BLaER1 treated with 17β-estradiol and CSF1 and Interleukin-3, amounts not matched to agents 10 nM and 100 nM (cell line): ENCODE measurements at regions not wholly inside any gene's neighbourhood (a gene's known extent, or its start where the extent isn't known, plus 50 kb on each side); places are given as distances from the start of the nearest gene placed in this dataset.
"Not testable (repeated sequence)": the region's sequence is repeated elsewhere in the genome, so short reads cannot be mapped to it uniquely, and the experiment has no call there.

Experiments used
- H3K27ac ChIP-seq, 11 experiments: shearing (Covaris generic); formaldehyde crosslinking; 2 replicates each; pipeline ENCODE4 v1.8.1; 2022
- H3K27me3 ChIP-seq, 11 experiments: shearing (Covaris generic); formaldehyde crosslinking; 2 replicates each; pipeline ENCODE4 v1.8.1; 2022
- H3K36me3 ChIP-seq, 11 experiments: shearing (Covaris generic); formaldehyde crosslinking; 2 replicates each; pipeline ENCODE4 v1.8.1; 2022
- H3K4me1 ChIP-seq, 10 experiments: shearing (Covaris generic); formaldehyde crosslinking; 2 replicates each; pipeline ENCODE4 v1.8.1; 2022
- H3K4me2 ChIP-seq, 11 experiments: shearing (Covaris generic); formaldehyde crosslinking; 2 replicates each; pipeline ENCODE4 v1.8.1; 2022
- H3K4me3 ChIP-seq, 10 experiments: shearing (Covaris generic); formaldehyde crosslinking; 2 replicates each; pipeline ENCODE4 v1.8.1; 2022
- H3K9ac ChIP-seq, 11 experiments: shearing (Covaris generic); formaldehyde crosslinking; 2 replicates each; pipeline ENCODE4 v1.8.1; 2022
- H3K9me3 ChIP-seq, 11 experiments: shearing (Covaris generic); formaldehyde crosslinking; replicated peaks in 1 of 11; 2 replicates each; pipeline ENCODE4 v1.8.1; 2022
- H4K20me1 ChIP-seq, 11 experiments: shearing (Covaris generic); formaldehyde crosslinking; 2 replicates each; pipeline ENCODE4 v1.8.1; 2022
- Cebpa-rat ChIP-seq, 11 experiments: shearing (Covaris generic); IDR thresholded peaks; 2 replicates each; pipeline ENCODE4 v1.8.1; 2022

DNA sequence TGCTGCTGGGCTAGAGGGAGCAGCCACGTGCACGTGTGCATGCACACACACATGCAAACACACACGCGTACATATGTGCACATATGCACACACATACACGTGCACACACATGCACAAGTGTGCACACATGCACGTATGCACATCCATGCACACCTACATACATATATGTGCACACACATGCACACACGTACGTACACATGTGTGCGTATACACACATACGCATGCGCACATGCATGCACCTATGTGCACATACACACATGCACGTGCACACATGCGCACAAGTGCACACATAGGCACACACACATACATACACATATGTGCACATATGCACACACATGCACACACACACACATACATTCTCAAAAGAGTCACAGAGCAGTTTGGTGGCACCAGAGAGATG lies 85.9 kb upstream of the SLC25A33 start:
- H3K9ac ChIP-seq, result no peak overlapping the region
- TF ChIP-seq Cebpa-rat (IDR thresholded peaks at IDR 0.05), result no peak
- no peaks in the 10 kb centered on the region for H3K9me3 ChIP-seq
- no peaks in the 10 kb centered on the region; a peak in 1 of 22 replicates for H4K20me1 ChIP-seq
- H3K4me1 ChIP-seq, result peaks cover 7 to 71% (median 49%) of the 10 kb centered on the region in 10 experiments
- no peak overlapping the region for H3K27ac ChIP-seq
- no peaks in the 10 kb centered on the region for H3K36me3 ChIP-seq
- H3K4me2 ChIP-seq, result peak overlapping the region in 8 of 11 experiments; percentile 27 to 71 (median 54); a peak in 16 of 22 replicates
- H3K4me3 ChIP-seq, result no peak overlapping the region
- H3K27me3 ChIP-seq, result no peaks in the 10 kb centered on the region

DNA sequence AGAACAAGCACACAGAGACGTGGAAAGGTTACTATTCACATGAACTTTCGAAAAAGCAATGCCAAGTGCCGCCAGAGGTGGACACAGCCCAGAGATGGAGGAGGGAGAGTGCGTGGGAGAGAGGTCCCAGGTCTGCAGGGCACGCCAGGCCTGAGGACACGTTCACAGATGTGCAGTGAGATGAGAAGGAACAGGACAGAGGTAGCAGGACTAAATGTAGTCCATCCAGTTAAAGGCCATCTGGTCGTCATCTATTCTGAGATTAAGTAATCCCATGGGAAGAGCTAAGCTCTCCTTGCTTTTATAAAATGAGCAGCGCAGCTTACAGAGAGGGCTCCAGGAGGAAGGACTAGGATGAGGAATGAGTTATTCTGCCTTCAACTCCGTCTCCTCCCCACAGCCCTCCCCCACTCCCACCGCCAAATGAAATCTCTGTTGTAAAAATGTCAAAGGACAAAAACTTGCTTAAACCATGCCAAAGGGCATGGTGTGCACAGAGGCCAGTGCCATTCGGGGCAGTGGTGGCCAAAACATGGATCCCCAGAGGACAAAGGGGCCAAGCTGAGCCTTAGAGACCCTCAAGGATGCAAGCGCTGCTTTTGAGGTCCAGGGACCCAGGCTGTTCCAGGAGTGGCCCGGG lies 85.4 kb upstream of the SLC25A33 start:
- 0 out of 22 replicates have a peak overlapping the region, but pooled peaks of 1 of the 11 experiments have one; percentile 7 for H3K9ac ChIP-seq
- H4K20me1 ChIP-seq, result no peaks in the 10 kb centered on the region; a peak in 1 of 22 replicates
- H3K27ac ChIP-seq, result no peak overlapping the region
- no peaks in the 10 kb centered on the region for H3K9me3 ChIP-seq
- peaks cover 2 to 66% (median 44%) of the 10 kb centered on the region in 10 experiments for H3K4me1 ChIP-seq
- no peaks in the 10 kb centered on the region for H3K36me3 ChIP-seq
- peak overlapping the region in 9 of 11 experiments; percentile 12 to 71 (median 49); a peak in 17 of 22 replicates for H3K4me2 ChIP-seq
- no peak for TF ChIP-seq Cebpa-rat (IDR thresholded peaks at IDR 0.05)
- H3K4me3 ChIP-seq, result no peak overlapping the region
- H3K27me3 ChIP-seq, result no peaks in the 10 kb centered on the region

DNA sequence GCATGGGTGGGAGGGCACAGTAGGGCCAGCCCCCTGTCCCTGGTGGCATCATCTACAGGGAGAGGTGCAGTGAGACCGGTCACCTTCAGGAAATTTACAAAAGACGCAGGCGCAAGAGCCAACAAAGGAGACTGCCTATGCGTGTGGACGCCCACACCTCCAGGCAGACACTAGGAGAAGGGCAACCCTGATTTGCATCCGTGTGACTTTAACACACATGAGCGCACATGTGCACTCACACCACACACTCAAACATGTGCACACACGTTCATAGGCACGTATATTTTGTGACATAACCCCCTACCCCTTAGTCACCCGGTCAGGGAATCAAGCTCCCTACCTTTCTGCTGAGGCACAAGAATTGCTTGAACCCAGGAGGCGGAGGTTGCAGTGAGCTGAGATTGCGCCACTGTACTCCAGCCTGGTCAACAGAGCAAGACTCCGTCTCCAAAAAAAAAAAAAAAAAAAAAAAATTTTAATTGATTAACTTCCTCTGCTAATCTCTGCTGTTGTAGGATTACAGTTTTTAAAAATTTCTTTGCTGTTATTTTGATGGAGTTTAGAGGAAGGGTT lies 84.7 kb upstream of the SLC25A33 start:
- 0 out of 22 replicates have a peak overlapping the region, but pooled peaks of 1 of the 11 experiments have one; percentile 7 for H3K9ac ChIP-seq
- TF ChIP-seq Cebpa-rat (IDR thresholded peaks at IDR 0.05), result peak in 1 of 11 experiments; percentile 27; a peak in 1 of 22 replicates
- H3K27ac ChIP-seq, result no peak overlapping the region
- no peaks in the 10 kb centered on the region; a peak in 1 of 22 replicates for H4K20me1 ChIP-seq
- H3K36me3 ChIP-seq, result no peaks in the 10 kb centered on the region
- no peaks in the 10 kb centered on the region for H3K27me3 ChIP-seq
- H3K4me2 ChIP-seq, result peak overlapping the region in 9 of 11 experiments; percentile 12 to 71 (median 49); a peak in 17 of 22 replicates
- H3K9me3 ChIP-seq, result no peaks in the 10 kb centered on the region
- no peak overlapping the region for H3K4me3 ChIP-seq
- peaks cover 0 to 59% (median 37%) of the 10 kb centered on the region in 10 experiments; a peak in 17 of 20 replicates for H3K4me1 ChIP-seq

DNA sequence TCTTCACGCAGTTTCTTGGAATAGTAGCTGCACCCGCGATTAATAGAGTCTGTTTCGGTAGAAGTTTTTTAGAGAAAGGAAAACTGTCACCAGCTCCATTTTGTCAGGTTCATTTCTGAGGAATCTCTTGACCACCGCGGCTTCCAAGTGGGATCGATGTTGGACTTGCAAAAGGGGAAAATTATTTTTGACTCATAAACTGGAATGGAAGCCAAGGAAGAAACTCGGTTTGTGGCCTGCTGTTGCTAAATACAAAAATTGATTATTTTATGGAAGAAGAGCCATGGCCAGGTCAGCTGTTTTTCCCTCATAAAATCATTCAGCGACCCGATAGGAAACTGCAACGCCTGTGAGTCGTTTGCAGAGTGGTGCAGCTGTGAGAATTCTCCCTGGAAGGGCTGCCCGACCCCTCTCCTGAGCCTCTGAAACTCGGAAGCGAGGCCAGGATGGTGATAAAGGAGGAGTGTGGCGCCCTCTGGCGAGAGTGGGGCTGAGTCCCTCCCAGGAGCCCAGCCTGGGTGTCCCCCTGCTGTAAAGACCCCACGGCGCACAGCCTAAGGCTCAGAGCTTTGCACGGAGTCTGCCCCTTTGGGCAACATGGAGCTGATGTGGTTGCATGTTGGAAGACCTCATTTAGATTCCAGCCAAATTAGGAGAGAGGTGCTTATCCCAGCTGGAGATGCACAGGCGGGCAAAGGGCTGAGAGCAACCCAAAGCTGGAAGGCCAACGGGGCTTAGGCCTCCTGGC lies 83.6 kb upstream of the SLC25A33 start:
- H3K4me3 ChIP-seq, result no peak overlapping the region
- no peak for TF ChIP-seq Cebpa-rat (IDR thresholded peaks at IDR 0.05)
- no peaks in the 10 kb centered on the region; a peak in 1 of 22 replicates for H4K20me1 ChIP-seq
- H3K27ac ChIP-seq, result no peak overlapping the region
- H3K36me3 ChIP-seq, result no peaks in the 10 kb centered on the region
- H3K9ac ChIP-seq, result no peak overlapping the region
- H3K9me3 ChIP-seq, result no peaks in the 10 kb centered on the region
- no peaks in the 10 kb centered on the region for H3K27me3 ChIP-seq
- peak overlapping the region in 3 of 11 experiments; percentile 9 to 67 (median 21); a peak in 2 of 22 replicates for H3K4me2 ChIP-seq
- H3K4me1 ChIP-seq, result peaks cover 0 to 48% (median 28%) of the 10 kb centered on the region in 10 experiments; a peak in 16 of 20 replicates

DNA sequence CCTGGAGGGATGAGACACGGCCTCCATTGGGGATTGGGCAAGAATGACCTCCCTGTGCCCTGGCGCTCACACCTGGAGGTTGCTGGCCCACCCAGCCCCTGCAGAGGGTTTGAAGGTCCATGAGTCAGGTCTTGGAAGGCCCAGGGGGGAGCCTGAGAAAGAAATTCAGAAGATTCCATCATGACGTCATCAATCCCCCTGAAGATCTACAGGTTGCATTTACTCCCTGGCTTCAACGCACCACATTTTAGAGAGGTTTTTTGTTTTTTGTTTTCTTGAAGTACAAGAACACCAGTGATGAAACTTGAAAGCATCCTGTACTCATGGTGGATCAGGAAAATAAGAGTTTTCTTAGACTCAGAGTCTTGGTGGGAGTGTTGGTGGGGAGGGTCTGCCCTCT lies 82.4 kb upstream of the SLC25A33 start:
- Histone ChIP-seq H3K27me3 (no peaks in the 10 kb centered on the region), H3K9me3 (no peaks in the 10 kb centered on the region), H3K4me3 (no peak overlapping the region), H3K4me1 (peaks cover 0 to 44% (median 28%) of the 10 kb centered on the region in 10 experiments; a peak in 16 of 20 replicates), H4K20me1 (no peaks in the 10 kb centered on the region; a peak in 1 of 22 replicates), H3K4me2 (no peak overlapping the region), H3K27ac (no peak overlapping the region), H3K36me3 (no peaks in the 10 kb centered on the region), H3K9ac (no peak overlapping the region)
- no peak for TF ChIP-seq Cebpa-rat (IDR thresholded peaks at IDR 0.05)

DNA sequence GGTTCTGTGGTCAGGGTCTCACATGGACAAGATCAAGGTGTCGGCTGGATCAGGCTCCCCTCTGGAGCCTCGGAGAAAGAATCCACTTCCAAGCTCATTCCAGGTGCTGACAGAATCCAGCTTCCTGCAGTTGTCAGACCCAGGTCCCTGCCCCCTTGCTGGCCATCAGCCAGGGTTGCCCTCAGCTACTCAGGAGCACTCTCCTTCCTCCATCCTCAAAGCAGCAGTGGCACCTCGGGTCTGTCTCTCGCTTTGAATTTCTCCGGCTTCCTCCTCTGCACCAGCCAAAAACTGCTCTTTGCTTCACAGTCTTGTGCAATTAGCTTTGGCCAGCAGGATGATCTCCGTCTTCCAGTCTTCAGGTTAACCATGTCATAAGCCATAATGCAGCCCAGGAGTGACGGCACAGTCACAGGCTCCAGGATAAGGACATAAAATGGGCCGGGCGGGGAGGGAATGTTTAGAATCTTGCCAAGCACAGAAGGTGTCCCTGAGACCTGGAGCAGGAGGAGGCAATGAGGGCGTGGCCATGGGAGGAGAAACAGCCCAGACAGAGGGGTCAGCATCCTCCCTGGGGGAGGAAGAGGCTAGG lies 79.4 kb upstream of the SLC25A33 start:
- Histone ChIP-seq H3K4me2 (no peak overlapping the region), H3K9ac (no peak overlapping the region), H3K4me1 (peaks cover 0 to 14% (median 6%) of the 10 kb centered on the region in 10 experiments; a peak in 10 of 20 replicates), H3K4me3 (no peak overlapping the region), H3K9me3 (peaks cover 0 to 8% (median 6%) of the 10 kb centered on the region in 11 experiments; a peak in 8 of 22 replicates), H4K20me1 (no peaks in the 10 kb centered on the region; a peak in 1 of 22 replicates), H3K27ac (no peak overlapping the region), H3K36me3 (no peaks in the 10 kb centered on the region), H3K27me3 (no peaks in the 10 kb centered on the region)
- TF ChIP-seq Cebpa-rat (IDR thresholded peaks at IDR 0.05), result no peak

DNA sequence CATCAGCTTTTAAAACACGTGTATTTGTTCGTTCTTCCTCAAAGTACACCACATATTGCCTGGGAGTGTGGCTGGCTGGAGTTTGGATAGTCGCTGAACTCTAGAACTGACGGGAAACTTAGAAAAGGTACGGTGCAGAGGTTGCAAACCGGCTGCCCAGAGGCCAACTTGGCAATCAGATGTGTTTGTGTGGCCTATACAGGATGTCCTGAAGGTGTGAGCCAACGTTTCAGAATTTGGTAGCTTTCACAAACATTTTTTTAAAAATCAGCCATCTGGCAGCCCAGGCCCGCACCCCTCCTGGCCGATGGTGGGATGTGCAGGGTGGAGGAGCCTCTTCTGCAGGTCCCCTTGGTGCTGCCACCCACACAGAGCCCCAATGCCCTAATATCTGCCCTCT lies 73.6 kb upstream of the SLC25A33 start:
- no peak overlapping the region for H3K4me3 ChIP-seq
- H3K27me3 ChIP-seq, result no peaks in the 10 kb centered on the region
- H3K4me1 ChIP-seq, result no peaks in the 10 kb centered on the region
- no peak overlapping the region for H3K9ac ChIP-seq
- no peaks in the 10 kb centered on the region for H4K20me1 ChIP-seq
- no peaks in the 10 kb centered on the region for H3K36me3 ChIP-seq
- TF ChIP-seq Cebpa-rat (IDR thresholded peaks at IDR 0.05), result no peak
- no peak overlapping the region for H3K4me2 ChIP-seq
- no peak overlapping the region for H3K27ac ChIP-seq
- peaks cover 0 to 8% (median 6%) of the 10 kb centered on the region in 11 experiments; a peak in 8 of 22 replicates for H3K9me3 ChIP-seq

DNA sequence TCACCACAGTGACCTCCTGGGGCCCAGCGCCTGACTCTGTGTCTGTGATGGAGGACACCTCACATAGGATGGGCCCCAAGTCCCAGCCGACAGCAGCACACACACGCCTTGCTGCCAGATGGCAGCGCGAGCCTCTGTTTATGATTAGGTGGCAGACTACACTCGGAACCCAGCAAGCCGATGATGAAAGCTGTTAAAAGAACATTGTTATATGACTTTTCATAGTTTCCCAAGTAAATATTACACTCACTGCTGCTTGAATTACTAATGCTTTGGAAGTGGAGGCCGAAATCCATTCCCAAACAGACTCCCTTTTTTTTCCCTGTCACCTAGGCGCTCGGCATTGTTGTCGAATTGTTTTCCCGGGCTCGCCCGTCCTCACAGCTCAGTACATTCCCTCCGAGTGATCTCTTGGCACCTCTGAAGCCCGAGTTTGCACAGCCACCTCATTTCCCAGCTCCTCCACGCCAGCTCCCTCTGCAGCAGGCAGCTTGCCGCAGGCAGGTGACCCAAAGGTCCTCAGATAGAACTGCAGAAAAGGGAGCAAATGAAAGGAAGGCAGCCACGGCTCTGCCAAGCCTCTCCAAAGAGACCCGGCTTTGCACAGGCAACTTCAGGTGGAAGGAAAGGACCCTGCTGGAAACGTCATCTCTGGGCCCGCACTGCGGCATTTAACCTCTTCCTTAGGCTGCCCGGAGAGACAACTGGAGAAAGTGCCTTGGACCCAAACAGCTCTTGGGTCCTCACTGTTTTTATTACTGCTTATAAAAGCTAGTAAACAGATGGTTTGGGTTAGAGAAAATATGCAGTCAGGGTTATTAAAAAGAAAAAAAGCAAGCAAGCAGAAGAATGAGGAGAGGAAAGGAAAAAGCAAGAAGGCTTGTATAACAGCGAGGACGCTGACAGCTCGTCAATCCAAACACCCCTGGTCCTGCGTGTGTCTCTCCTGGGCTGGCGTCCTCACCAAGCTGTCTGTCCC lies 72.2 kb upstream of the SLC25A33 start:
- no peak for TF ChIP-seq Cebpa-rat (IDR thresholded peaks at IDR 0.05)
- no peak overlapping the region for H3K4me3 ChIP-seq
- no peak overlapping the region for H3K4me2 ChIP-seq
- no peaks in the 10 kb centered on the region for H4K20me1 ChIP-seq
- H3K27ac ChIP-seq, result no peak overlapping the region
- H3K9ac ChIP-seq, result no peak overlapping the region
- H3K36me3 ChIP-seq, result no peaks in the 10 kb centered on the region
- H3K27me3 ChIP-seq, result no peaks in the 10 kb centered on the region
- H3K4me1 ChIP-seq, result no peaks in the 10 kb centered on the region
- H3K9me3 ChIP-seq, result peaks cover 0 to 8% (median 6%) of the 10 kb centered on the region in 11 experiments; a peak in 8 of 22 replicates

DNA sequence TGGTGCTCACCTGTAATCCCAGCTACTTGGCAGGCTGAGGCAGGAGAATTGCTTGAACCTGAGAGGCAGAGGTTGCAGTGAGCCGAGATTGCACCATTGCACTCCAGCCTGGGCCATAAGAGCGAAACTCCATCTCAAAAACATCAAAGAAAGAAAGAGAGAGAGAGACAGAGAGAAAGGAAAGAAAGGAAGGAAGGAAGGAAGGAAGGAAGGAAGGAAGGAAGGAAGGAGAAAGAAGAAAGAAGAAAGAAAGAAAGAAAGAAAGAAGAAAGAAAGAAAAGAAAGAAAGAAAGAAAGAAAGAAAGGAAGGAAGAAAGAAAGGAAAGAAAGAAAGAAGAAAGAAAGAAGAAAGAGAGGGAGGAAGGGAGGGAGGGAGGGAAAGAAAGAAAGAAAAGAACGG lies 69.4 kb upstream of the SLC25A33 start:
- H3K4me3 ChIP-seq, H3K27me3 ChIP-seq, H3K4me1 ChIP-seq, H4K20me1 ChIP-seq, H3K9me3 ChIP-seq, H3K27ac ChIP-seq, H3K9ac ChIP-seq, H3K4me2 ChIP-seq, H3K36me3 ChIP-seq: not testable (repeated sequence)
